D341Med (cell line): ENCODE measurements at regions not wholly inside any gene's neighbourhood (a gene's known extent, or its start where the extent isn't known, plus 50 kb on each side); places are given as distances from the start of the nearest gene placed in this dataset.
"Not testable (repeated sequence)": the region's sequence is repeated elsewhere in the genome, so short reads cannot be mapped to it uniquely, and the experiment has no call there.

Experiments used
- DNase-seq: peaks from one replicate; pipeline ENCODE4 v3.0.0; 2012; ENCODE audit warnings: low spot score

GRCh38 chr5:17828681-17829080, 194.4 kb downstream of the TAF11L14 start:
- DNase-seq, result no peak

GRCh38 chr5:17829456-17829855, 195.2 kb downstream of the TAF11L14 start:
- no peak for DNase-seq

- no peak for DNase-seq
These were observed 197.0 kb downstream of the TAF11L14 start for GRCh38 chr5:17831279-17831678.

GRCh38 chr5:17832949-17833745, 198.9 kb downstream of the TAF11L14 start:
- no peak for DNase-seq

GRCh38 chr5:17837757-17838156, 203.5 kb downstream of the TAF11L14 start:
- DNase-seq, result no peak

GRCh38 chr5:17838469-17838868, 204.2 kb downstream of the TAF11L14 start:
- no peak for DNase-seq

GRCh38 chr5:17839848-17840247, 205.6 kb downstream of the TAF11L14 start:
- DNase-seq, result no peak

GRCh38 chr5:17846496-17846895, 212.2 kb downstream of the TAF11L14 start:
- DNase-seq, result no peak

- DNase-seq, result no peak
These were observed 213.0 kb downstream of the TAF11L14 start for GRCh38 chr5:17847286-17847685.

GRCh38 chr5:17852111-17852510, 217.9 kb downstream of the TAF11L14 start:
- DNase-seq, result no peak

GRCh38 chr5:17852740-17853139, 218.5 kb downstream of the TAF11L14 start:
- no peak for DNase-seq

GRCh38 chr5:17854901-17855300, 220.6 kb downstream of the TAF11L14 start:
- no peak for DNase-seq

- no peak for DNase-seq
These were observed 226.5 kb downstream of the TAF11L14 start for GRCh38 chr5:17860660-17861315.

- not testable (repeated sequence) for DNase-seq
These were observed 230.6 kb downstream of the TAF11L14 start for GRCh38 chr5:17864903-17865302.

- not testable (repeated sequence) for DNase-seq
These were observed 231.7 kb downstream of the TAF11L14 start for GRCh38 chr5:17865966-17866365.

- no peak for DNase-seq
These were observed 237.9 kb downstream of the TAF11L14 start for GRCh38 chr5:17872204-17872603.

- DNase-seq, result no peak
These were observed 244.3 kb downstream of the TAF11L14 start for GRCh38 chr5:17878541-17878940.

GRCh38 chr5:17879276-17879675, 245.0 kb downstream of the TAF11L14 start:
- DNase-seq, result no peak

GRCh38 chr5:17880869-17881268, 246.6 kb downstream of the TAF11L14 start:
- DNase-seq, result no peak

GRCh38 chr5:17882760-17883488, 248.7 kb downstream of the TAF11L14 start:
- peak; percentile 40 for DNase-seq

- no peak for DNase-seq
These were observed 253.9 kb downstream of the TAF11L14 start for GRCh38 chr5:17888155-17888554.

- no peak for DNase-seq
These were observed 256.2 kb downstream of the TAF11L14 start for GRCh38 chr5:17890501-17890900.

- DNase-seq, result no peak
These were observed 257.6 kb downstream of the TAF11L14 start for GRCh38 chr5:17891881-17892280.
